ENCODE measurements at regions not wholly inside any gene's neighbourhood (a gene's known extent, or its start where the extent isn't known, plus 50 kb on each side); places are given as distances from the start of the nearest gene placed in this dataset.
"Not testable (repeated sequence)": the region's sequence is repeated elsewhere in the genome, so short reads cannot be mapped to it uniquely, and the experiment has no call there.

- Histone ChIP-seq H3K9me3 (ENCODE audit: insufficient read depth, low read depth) (no peaks in the 10 kb centered on the region), H3K4me3 (no peak overlapping the region), H4K20me1 (ENCODE audit: insufficient read depth) (no peaks in the 10 kb centered on the region), H3K36me3 (ENCODE audit: low read depth) (no peaks in the 10 kb centered on the region), H3K9me2 (ENCODE audit: insufficient read depth) (no peaks in the 10 kb centered on the region), H3F3A (ENCODE audit: insufficient read depth, low read depth) (no peaks in the 10 kb centered on the region), H2AFZ (no peak overlapping the region), H3K27ac (no peak overlapping the region), H3K27me3 (ENCODE audit: insufficient read depth, low read depth) (no peaks in the 10 kb centered on the region), H3K79me2 (ENCODE audit: low read depth) (no peaks in the 10 kb centered on the region), H3K4me1 (replicated peaks; ENCODE audit: insufficient read depth) (no peaks in the 10 kb centered on the region), H3K4me2 (no peak overlapping the region)
- ChIA-PET CTCF (no interaction called here), POLR2A (ENCODE audit: unreplicated experiment) (no interaction called here)
- DNase-seq = no peak
- BruUV-seq (replicated peaks) = no TSS peak
- intact Hi-C loops (cut with micrococcal nuclease; ENCODE audit: unreplicated experiment) = no loop called here
- TF ChIP-seq CTCF (conservative IDR thresholded peaks at IDR 0.05) (no peak), EZH2 (IDR thresholded peaks at IDR 0.05; ENCODE audit: low read depth) (no peak)
These were observed 713.6 kb downstream of the PLCL1 start for GRCh38 chr2:198517976-198518375.

GRCh38 chr2:198508610-198509009 lies 704.2 kb downstream of the PLCL1 start:
- H3K4me2 ChIP-seq; H3K79me2 ChIP-seq (ENCODE audit: low read depth); H3K27me3 ChIP-seq (ENCODE audit: insufficient read depth, low read depth); H3K4me1 ChIP-seq (replicated peaks; ENCODE audit: insufficient read depth); H3K9me2 ChIP-seq (ENCODE audit: insufficient read depth); H4K20me1 ChIP-seq (ENCODE audit: insufficient read depth); H3K27ac ChIP-seq; POLR2A ChIA-PET (ENCODE audit: unreplicated experiment); H3K36me3 ChIP-seq (ENCODE audit: low read depth); CTCF ChIA-PET; H3F3A ChIP-seq (ENCODE audit: insufficient read depth, low read depth); H2AFZ ChIP-seq; H3K9me3 ChIP-seq (ENCODE audit: insufficient read depth, low read depth); BruUV-seq (replicated peaks); intact Hi-C loops (cut with micrococcal nuclease; ENCODE audit: unreplicated experiment); H3K4me3 ChIP-seq; DNase-seq: not testable (repeated sequence)

- Histone ChIP-seq H3K4me1 (replicated peaks; ENCODE audit: insufficient read depth) (no peaks in the 10 kb centered on the region), H3K9me3 (ENCODE audit: insufficient read depth, low read depth) (no peaks in the 10 kb centered on the region), H3K79me2 (ENCODE audit: low read depth) (no peaks in the 10 kb centered on the region), H2AFZ (no peak overlapping the region), H3K36me3 (ENCODE audit: low read depth) (no peaks in the 10 kb centered on the region), H3K4me2 (no peak overlapping the region), H3K9me2 (ENCODE audit: insufficient read depth) (no peaks in the 10 kb centered on the region), H3F3A (ENCODE audit: insufficient read depth, low read depth) (no peaks in the 10 kb centered on the region), H3K4me3 (no peak overlapping the region), H3K27me3 (ENCODE audit: insufficient read depth, low read depth) (no peaks in the 10 kb centered on the region), H4K20me1 (ENCODE audit: insufficient read depth) (no peaks in the 10 kb centered on the region), H3K27ac (no peak overlapping the region)
- intact Hi-C loops (cut with micrococcal nuclease; ENCODE audit: unreplicated experiment) = no loop called here
- CTCF ChIA-PET = no interaction called here
- POLR2A ChIA-PET (ENCODE audit: unreplicated experiment) = no interaction called here
- no peak for DNase-seq
- TF ChIP-seq CTCF (conservative IDR thresholded peaks at IDR 0.05) (no peak), EZH2 (IDR thresholded peaks at IDR 0.05; ENCODE audit: low read depth) (no peak)
- no TSS peak for BruUV-seq (replicated peaks)
These were observed 695.1 kb downstream of the PLCL1 start for GRCh38 chr2:198499539-198499938.

- ChIA-PET POLR2A (ENCODE audit: unreplicated experiment) (no interaction called here), CTCF (no interaction called here)
- intact Hi-C loops (cut with micrococcal nuclease; ENCODE audit: unreplicated experiment) = no loop called here
- no peaks in the 10 kb centered on the region for H3K9me3 ChIP-seq (ENCODE audit: insufficient read depth, low read depth)
- H4K20me1 ChIP-seq (ENCODE audit: insufficient read depth) = no peaks in the 10 kb centered on the region
- TF ChIP-seq CTCF (conservative IDR thresholded peaks at IDR 0.05) (no peak), EZH2 (IDR thresholded peaks at IDR 0.05; ENCODE audit: low read depth) (no peak)
- no peak overlapping the region for H2AFZ ChIP-seq
- no peaks in the 10 kb centered on the region for H3K36me3 ChIP-seq (ENCODE audit: low read depth)
- H3K79me2 ChIP-seq (ENCODE audit: low read depth) = no peaks in the 10 kb centered on the region
- H3K4me2 ChIP-seq = no peak overlapping the region
- no TSS peak for BruUV-seq (replicated peaks)
- H3K4me1 ChIP-seq (replicated peaks; ENCODE audit: insufficient read depth) = no peaks in the 10 kb centered on the region
- DNase-seq = no peak
- no peaks in the 10 kb centered on the region for H3K9me2 ChIP-seq (ENCODE audit: insufficient read depth)
- no peaks in the 10 kb centered on the region for H3K27me3 ChIP-seq (ENCODE audit: insufficient read depth, low read depth)
- H3F3A ChIP-seq (ENCODE audit: insufficient read depth, low read depth) = no peaks in the 10 kb centered on the region
- H3K27ac ChIP-seq = no peak overlapping the region
- no peak overlapping the region for H3K4me3 ChIP-seq
These were observed 694.1 kb downstream of the PLCL1 start for GRCh38 chr2:198498516-198498915.

Data from PC-9 (cell line).